ENCODE measurements at regions not wholly inside any gene's neighbourhood (a gene's known extent, or its start where the extent isn't known, plus 50 kb on each side); places are given as distances from the start of the nearest gene placed in this dataset.

- TF ChIP-seq CTCF (IDR thresholded peaks at IDR 0.05) (no peak), POLR2A (IDR thresholded peaks at IDR 0.05) (no peak)
Measured at GRCh38 chr5:10023494-10023893, 226.2 kb downstream of the ATPSCKMT start.

Data from right lobe of liver (tissue), 4 donors.